ENCODE measurements at regions not wholly inside any gene's neighbourhood (a gene's known extent, or its start where the extent isn't known, plus 50 kb on each side); places are given as distances from the start of the nearest gene placed in this dataset.

DNA sequence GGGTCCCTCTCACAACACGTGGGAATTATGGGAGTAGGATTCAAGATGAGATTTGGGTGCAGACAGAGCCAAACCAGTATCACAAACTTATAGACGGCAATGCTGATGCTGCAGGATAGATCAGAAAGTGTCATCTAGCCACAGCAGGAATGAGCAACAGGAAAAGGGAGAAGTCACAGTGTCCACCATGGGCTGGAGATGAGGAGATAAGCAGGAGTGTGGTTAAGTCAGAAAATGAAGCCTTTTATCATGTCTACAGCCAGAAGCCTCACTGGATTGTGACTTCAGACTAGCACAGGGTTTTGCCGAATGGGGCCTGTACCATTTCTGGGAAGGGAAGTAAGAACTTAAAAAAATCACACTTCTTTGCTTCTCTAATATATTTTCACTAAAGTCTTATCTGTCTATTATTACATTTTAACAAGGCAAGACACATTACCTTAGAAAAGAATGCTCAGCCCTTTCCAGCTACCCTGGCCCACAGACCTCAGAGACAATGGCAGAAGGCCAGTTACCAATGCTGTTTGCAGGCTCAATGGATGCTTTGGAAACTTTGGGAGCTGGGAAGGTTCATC, 490.2 kb upstream of the SALL1 start:
- no peak for DNase-seq

DNA sequence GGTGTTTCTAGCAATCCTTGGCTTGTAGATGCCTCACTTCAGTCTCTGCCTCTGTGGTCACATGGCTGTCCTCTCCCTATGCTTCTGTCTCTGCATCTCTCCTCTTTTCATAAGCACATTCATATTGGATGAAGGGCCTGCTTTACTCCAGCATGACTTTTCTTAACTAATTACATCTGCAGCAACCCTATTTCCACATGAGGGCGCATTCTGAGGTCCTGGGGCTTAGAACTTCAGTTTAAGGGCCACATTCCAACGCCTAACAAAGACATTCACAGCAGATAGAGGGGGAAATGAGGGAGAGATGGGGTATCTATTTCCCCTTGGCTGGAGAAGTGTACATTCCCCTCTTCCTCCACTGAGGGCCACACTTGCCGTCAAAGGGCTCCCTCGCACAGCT, 489.1 kb upstream of the SALL1 start:
- DNase-seq = no peak

DNA sequence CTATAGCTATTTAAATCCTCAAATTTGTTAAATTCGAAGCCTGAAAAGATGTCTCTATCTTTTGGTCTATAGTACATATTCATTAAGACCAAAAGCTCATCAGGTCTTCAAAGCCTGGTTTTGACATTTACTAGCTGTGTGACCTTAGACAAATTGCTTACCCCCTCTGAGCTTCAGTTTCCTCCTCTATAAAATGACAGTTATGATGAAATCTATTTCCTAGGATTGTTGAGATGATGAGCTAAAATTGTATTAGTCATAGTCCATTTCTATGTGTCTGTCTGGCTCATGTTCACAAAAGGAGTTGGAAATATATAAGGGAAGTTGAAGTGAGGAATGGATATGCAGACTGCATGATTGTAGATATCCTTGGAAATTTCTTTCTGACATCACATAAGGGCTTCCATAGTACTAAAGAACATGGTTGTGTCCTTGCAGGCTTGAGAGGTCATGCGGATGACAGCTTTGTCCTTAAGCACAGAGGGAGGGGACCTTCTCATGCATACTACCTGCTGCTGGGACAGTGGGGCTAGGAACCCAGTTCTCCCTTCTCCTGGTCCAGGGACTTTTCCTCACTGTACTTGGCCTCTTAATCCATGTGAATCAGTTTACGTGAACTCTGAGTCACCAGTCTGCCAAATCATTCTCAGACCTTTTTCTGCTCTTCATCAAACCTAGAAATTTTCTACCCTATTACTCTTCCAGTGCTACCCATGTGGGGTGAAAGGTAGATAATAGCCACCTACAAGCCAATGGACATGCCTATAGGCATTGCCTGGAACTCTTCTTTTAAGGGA, 487.5 kb upstream of the SALL1 start:
- DNase-seq = no peak

DNA sequence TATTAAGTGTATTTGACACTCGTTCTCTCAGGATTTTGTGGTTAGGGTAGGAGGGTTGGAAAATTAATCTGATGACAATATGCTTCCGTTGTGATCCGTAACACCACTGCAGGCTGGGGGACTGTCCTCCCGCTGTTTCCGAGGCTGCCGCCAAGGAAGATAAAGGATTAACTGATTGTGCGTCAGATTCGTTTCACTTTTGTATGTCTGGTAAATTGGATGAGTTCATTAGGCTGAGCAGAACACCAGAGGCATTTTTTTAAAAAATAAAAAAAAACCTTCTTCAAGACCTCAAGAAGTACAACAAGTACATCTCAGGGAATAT, 486.7 kb upstream of the SALL1 start:
- no peak for DNase-seq

DNA sequence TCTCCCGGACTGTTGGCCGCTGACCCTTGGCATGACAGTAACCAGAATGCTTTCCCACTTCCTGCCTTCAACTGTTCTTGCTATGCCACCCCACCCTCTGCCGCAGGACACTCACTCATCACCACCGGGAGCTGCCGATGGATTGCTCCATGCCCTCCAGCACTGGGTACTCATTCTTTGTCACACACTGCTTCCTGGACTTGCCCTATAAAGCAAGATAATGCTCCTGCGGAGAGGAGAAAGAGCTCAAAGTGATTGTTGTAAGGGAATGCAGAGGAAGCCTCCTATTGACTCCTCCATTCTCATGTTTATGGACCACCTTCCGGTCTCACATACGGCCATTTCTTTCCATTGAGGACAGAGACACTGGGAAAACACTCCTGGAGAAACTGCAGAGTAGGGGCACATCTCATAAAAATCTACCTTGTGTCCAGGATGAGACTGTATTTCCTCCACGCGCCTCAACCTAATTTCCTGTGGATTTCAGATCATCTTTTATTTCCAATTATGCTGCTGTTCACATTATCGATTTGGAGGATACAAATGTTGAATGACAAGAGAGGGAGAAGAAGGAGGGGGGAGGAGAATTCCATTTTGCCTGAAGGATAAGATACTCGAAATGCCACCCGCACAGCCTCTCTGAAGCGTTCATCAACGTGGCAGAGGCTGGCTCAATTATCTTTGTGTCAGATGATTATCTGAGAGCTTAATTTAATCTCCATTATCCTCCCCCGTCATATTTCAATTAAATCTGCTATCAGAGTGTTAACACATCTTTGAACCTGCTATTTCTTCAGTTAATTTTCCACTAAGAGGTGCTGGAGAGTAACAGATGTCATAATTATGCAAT, 486.1 kb upstream of the SALL1 start:
- DNase-seq = no peak

DNA sequence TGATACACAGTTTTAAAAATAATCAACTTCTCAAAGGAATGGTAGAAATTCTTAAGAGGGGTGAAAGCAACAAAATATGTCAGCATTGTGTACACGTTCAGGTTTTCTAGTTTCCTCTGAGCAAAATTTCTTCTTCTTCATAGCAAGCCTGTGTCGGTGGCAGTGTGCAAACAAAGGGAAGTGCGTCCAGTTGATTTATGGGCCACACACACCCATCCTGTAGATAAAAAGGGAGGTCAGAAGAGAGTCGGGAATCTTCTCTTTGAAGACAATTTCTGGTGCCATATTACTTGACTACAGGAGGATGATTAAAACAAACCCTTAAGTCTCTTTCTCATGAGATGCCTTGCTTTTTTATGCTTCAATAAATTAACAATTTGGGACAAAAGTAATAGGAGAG, 484.1 kb upstream of the SALL1 start:
- no peak for DNase-seq

DNA sequence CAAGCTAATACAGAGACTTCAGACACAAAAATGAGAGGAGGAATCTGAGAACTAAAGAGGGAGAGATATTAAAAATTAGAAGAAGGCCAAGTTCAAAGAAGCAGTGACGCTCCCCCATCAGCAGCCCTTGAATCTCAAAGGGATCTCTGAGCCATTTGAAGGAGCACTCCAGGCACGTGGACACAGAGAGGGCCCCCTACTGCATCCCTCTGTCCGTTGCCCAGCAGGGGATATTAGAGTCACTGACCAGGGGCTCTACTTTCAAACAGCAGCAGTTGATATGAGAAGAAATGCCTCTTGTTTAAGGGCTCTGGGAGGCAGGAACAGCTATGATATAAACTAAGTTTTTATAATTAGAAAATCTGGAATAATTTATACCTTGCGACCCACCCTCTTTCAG, 479.0 kb upstream of the SALL1 start:
- no peak for DNase-seq

DNA sequence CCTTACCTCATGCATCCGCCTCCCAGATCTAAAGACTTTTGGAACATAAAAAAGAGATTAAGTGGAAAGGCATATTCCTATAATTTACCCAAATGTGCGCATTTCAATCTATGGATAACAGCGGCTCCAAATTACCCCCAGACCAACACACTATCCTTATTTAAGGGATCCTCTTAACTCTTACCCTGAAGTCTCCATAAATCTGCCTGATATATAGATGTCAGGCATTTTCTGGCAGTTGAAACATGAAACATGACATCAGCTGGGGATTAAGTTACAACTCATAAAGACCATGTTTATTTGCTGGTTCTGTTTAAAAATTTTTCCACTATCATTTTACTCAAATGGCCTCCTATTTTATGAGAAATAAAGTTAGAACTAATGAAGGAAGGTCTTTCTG, 478.5 kb upstream of the SALL1 start:
- no peak for DNase-seq

DNA sequence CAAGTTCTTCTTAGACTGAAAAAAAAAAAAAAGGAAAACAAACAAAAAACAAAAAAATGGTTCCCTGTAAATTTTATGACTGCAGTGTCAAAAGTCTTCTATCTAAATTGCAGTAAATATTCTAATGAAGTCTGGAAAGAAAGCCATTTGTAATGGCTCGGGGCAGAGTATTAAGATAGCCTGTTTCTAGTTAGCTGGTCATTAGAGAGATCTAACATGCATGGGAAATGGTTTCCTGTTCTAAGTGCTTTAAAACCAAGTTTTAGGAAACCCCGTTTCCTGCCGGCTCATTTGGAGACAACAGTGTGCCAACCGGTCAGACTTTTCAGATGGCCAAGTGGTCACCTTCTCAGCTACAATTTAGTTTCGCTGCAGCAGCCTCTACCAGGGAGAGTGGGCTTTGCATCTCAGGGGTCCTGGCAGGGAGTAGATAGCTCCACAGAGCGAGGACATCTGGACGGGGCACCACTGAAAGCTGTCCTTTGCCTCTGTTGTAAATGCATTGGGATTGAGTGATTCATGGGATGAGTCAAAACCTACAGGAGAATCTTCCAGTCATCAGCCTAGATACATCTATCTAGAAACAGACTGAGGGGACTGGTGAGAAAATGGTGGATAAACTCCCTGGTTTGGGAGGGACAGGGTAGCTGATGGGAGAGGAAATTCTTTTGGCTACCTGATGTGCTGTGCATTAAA, 473.2 kb upstream of the SALL1 start:
- no peak for DNase-seq

DNA sequence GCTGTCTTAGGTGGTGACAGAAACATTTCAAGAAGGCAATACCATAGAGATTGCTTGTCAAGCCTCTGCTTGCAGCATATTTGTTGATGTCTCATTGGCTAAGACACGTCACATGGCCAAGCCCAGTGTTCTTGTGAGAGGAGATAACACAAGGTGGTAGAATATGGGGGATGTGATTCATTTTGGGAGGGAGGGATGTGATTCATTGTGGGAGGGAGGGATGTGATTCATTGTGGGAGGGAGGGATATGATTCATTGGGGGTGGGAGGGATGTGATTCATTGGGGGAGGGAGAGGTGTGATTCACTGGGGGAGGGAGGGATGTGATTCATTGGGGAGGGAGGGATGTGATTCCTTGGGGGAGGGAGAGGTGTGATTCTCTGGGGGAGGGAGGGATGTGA, 470.5 kb upstream of the SALL1 start:
- DNase-seq = no peak

DNA sequence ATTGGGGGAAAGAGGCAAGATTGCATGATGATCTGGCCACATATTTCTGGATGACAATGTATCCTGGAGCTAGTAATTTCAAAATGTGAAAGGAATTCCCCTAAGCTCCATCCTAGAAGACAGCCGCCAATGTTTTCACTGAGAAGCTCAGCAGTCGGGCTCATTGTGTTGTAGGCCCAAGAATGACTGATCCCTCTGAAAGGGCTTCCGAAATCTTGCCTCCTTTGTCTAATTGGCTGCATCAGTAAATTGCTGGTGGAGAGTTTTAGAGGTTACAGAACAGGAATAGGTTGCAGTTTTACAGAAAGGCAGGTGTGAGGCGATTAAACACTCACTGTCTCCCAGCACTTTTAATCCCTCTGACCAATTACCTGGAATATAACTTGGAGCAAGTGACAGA, 464.1 kb upstream of the SALL1 start:
- DNase-seq = no peak

DNA sequence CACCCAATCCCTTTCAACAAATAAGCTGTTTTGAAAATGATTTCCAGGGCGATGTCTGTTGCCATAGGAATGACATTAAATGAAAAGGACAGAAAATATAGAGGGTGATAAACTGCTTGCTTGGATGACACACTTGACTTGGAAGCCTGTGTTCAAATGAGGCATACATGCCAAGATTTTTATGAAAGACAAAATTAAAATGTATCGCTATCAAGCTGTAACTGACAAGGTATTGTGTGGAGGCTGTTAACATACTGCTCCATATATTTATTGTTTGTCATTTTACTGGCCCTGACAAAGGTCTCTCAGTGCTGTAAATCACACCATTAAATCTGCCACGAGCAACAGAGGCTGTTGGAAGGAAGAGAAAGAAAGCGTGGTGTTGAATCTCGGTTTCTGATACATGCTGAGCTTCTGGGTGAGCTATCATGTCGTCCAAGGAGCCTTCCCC, 456.2 kb upstream of the SALL1 start:
- no peak for DNase-seq

DNA sequence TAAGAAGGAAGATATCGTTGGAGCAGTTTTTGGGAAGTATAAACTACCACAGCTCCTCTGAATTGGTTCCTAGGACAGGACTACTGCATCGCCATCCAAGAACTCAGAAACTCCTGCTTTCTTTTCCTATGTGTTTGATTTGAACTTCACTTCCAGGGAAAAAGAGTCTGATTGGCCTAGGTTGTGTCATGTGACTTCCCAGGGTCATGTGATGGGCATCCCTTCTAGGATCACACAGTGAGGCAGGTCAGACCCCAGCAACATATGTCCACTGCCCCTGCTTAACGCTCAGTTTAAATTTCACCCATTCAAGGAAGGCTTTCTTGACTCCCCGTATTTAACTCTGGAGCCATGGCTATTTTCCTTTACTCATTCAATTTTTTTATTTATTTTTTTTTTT, 445.2 kb upstream of the SALL1 start:
- DNase-seq = no peak

DNA sequence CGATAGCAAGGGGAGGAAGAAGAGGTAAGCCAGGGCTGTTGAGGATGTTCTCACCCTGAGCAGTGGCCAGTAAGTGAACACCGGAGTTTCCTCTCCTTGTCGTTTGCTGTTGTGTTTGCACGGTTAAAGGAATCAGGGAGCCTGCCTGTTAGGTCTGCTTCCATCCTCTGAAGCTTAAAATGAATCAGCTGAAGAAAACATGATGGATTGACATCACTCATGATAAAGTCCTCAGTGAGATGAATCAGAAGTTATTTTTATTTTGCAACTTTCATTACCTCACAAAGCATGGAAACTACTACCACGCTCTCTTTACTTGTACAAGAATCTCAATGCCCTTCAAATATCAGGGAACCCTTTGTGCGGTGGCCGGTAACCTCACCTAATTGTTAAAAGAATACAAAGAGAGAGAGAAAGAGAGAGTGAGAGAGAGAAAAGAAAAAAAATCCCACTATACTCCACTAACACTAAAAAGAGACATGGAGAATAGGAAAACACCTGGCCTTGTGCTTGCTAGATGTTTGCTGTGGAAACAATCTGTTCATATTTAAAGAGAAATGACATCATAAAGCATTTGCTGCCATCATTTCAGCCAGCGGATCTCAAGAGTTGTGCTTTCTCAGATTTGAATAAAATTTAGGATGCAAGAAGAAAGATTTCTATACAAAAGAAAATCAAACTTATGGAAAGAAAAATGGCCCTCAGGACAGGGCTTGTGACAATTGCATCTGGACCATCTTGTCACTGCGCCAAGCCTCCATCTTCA, 441.6 kb upstream of the SALL1 start:
- DNase-seq = no peak

DNA sequence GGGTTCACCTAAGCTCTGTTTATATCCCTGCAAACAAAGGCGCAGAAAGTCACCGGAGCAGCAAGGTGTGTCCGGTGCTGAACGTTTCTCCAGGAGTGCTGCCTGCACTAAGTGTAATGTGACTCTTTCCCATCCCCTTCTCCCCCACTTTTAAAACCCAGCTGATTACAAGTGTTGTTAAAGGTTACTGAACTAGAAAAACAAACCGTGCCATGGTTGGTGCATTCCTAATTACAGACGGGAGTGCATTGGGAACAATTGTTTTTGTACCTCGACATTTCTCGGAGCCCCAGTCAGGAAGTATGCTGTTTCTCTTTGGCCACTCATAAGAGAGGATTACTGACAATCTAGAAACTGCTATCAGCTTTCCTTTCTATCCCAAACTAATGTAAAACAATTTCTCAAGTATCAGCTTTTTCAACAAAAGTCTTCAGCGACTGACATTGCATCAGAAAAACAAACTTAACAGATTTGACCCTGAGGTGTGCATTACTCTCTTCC, 441.0 kb upstream of the SALL1 start:
- DNase-seq = peak; percentile 3

DNA sequence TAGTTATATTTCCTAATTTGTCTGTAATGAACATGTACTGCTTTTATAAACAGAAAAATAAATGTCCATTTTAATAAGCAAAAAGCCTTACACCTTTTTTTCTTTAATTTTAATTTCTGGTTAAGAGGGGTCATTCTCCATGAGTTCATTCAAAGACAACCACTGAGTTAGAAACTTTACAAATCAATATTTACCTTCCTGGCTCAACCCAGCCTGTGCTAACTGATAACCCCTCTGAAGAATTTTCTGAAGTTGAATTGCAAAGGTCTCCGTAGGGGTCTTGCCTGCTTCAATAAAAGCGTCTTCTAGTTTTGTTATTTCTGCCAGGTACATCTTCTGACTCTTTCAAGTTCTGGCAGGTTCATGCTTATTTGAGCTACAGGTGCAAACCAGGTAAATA, 440.4 kb upstream of the SALL1 start:
- no peak for DNase-seq

DNA sequence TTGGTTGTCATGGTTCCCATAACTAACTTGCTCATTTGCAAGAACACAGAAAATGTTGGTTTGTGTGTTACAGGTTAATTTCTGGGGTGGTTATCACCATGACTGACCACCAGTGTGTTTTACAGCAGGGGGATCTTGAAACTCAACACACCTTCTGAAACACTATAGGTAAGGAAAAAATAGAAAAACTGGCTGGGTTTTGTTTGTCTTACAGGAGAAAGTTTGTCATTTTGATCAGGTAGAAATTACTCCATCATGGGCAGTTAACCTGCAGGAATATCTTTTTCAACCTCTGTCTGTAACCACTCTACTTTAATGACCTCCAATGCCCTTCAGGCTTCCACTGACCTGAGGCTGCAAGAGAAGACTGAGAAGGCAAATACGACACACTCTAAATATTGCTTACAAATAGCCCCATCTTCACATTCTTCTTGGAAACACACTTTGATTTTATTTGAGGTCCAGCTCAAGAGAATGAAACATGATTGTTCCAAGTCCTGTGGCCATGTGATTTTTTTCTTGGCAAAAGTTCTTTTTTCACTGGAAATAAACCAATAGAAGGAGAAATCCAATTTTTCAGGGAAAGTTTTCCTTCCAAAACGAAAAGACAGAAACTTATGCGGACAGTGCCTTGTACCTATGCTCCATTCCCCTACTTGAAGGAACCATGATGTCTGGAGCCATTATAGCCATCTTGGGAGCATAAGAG, 428.7 kb upstream of the SALL1 start:
- no peak for DNase-seq

DNA sequence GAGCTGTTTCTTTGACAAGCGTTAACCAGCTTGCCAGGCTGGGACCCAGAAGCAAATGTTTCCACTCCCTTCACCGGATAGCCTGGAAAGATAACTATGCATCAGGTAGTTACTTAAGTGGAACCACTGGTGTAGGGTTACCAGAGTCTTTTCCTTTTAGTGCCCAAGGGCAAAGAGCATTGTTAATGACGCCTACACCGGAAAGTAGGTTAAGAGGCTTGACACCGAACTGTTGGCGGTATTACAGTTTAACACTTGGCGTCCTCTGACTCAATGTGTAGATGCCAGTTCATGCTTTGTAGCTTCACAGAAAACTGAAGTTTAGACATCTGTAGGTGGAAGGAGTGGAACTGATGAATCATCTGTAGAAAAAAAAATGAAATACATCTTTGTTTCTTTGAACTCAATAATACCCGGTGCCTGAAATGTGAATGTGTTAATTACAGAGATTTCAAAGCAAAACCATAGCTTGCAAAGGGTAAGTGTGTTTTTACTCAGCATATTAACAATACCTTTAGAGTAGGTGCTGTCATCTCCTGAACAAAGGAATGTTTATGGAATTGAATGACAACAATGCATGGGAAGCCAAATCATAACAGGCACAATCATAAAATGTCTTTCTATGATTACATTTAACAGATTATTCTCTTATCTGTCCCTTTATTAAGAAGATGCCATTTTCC, 426.7 kb upstream of the SALL1 start:
- peak; percentile 57 for DNase-seq

DNA sequence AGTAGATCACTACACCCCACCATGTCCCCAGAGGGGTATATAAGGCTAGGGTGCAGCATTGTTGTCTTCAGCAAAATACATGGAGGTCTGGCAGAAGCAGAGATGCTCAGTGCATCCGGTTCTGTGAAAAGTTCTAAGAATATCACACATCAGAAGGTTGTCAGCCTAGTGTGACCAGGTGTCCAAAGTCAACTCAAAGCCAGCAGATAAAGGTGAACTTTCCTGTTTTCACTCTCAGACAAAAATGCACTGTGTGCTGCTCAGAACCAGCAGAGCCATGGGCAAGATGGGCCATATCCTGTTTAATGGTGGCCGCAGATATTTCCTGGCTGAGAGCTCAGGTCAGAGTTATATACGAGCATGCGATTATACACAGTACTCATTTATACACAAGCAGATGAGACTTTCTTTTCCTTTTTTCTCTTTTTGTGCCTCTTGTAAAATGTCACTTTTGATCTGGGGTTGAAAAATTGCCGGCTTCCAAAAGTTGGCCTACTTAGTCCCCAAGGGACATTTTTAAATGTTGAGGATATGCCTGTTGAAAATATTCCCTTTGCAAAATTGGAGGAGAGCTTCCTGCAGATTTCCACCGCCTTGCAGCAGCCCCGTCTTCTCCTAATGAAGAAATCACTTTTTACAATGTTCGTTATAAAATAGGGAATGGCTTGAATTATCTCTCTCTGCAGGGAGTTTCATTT, 425.6 kb upstream of the SALL1 start:
- no peak for DNase-seq

DNA sequence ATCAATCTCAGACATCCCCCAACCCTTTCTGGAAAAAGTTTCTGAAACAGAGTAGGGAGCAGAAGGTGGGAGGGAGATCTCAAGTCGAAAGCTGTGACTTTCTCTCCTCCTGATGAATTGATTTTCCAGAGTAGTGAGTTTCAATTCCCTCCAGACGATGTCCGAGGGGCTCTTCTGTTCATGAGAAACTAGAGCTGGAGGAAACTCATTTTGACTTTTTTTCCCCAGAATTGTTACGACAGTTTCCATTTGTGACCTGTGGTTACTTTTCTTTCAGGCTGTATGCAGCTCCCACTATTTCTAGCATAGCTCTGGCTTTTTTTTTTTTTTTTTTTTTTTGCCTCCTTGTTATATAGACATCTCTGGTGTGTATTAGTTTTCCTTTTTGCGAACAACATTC, 422.1 kb upstream of the SALL1 start:
- no peak for DNase-seq
